Right atrium auricular region (tissue), 2 donors: ENCODE measurements at regions not wholly inside any gene's neighbourhood (a gene's known extent, or its start where the extent isn't known, plus 50 kb on each side); places are given as distances from the start of the nearest gene placed in this dataset.

Source experiments
- DNase-seq: peaks from one replicate; pipeline ENCODE4 v3.0.0-alpha.2; 2019; ENCODE audit warnings: low spot score
- H3K27ac ChIP-seq, 2 donors: fragments of 200-600 bp; sonication (generic); 1 replicate in 1 of 2; 2 replicates in 1 of 2; pipeline ENCODE4 v1.5.1; 2016 to 2019
- H3K27me3 ChIP-seq, 2 donors: fragments of 200-600 bp; sonication (generic); one replicate each; pipeline versions ENCODE4 v1.5.1 to v1.6.0; 2017 to 2019
- H3K36me3 ChIP-seq: fragments of 200-600 bp; sonication (generic); one replicate; pipeline ENCODE4 v1.5.1; 2016
- H3K4me1 ChIP-seq, 2 donors: fragments of 200-600 bp; sonication (generic); one replicate each; pipeline versions ENCODE4 v1.5.1 to v1.6.0; 2017 to 2019
- H3K4me3 ChIP-seq, 2 donors: fragments of 200-600 bp; sonication (generic); 1 replicate in 1 of 2; 2 replicates in 1 of 2; pipeline ENCODE4 v1.5.1; 2017 to 2019; ENCODE audit warnings: mild to moderate bottlenecking in 1 of 2, moderate library complexity in 1 of 2
- H3K9me3 ChIP-seq, 2 donors: fragments of 200-600 bp; sonication (generic); one replicate each; pipeline ENCODE4 v1.5.1; 2019
- TF ChIP-seq, protein P1 (sequence below), 2 donors: fragments of 200-600 bp; sonication (generic); IDR thresholded peaks; one replicate each; pipeline ENCODE4 v1.5.1; 2019; ENCODE audit warnings: antibody characterized with exemption in 2 of 2

DNA sequence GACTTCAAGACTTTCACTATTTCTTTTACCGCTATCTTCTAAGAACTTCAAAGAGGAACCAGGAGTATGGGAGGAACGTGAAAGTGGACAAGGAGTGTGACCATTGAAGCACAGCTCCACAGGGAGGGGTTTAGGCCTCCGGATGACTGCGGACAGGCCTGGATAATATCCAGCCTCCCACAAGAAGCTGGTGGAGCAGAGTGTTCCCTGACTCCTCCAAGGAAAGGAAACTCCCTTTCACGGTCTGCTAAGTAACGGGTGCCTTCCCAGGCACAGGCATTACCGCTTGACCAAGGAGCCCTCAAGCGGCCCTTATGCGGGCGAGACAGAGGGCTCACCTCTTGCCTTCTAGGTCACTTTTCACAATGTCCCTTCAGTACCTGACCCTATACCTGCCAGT, 267.0 kb downstream of the RPL10L start:
- Histone ChIP-seq H3K9me3 (peaks cover 0 to 5% of the 10 kb centered on the region in 2 donors), H3K27ac (no peak overlapping the region), H3K4me3 (no peak overlapping the region), H3K27me3 (no peaks in the 10 kb centered on the region), H3K4me1 (no peaks in the 10 kb centered on the region), H3K36me3 (no peaks in the 10 kb centered on the region)
- no peak for DNase-seq
- TF ChIP-seq, protein P1, sequence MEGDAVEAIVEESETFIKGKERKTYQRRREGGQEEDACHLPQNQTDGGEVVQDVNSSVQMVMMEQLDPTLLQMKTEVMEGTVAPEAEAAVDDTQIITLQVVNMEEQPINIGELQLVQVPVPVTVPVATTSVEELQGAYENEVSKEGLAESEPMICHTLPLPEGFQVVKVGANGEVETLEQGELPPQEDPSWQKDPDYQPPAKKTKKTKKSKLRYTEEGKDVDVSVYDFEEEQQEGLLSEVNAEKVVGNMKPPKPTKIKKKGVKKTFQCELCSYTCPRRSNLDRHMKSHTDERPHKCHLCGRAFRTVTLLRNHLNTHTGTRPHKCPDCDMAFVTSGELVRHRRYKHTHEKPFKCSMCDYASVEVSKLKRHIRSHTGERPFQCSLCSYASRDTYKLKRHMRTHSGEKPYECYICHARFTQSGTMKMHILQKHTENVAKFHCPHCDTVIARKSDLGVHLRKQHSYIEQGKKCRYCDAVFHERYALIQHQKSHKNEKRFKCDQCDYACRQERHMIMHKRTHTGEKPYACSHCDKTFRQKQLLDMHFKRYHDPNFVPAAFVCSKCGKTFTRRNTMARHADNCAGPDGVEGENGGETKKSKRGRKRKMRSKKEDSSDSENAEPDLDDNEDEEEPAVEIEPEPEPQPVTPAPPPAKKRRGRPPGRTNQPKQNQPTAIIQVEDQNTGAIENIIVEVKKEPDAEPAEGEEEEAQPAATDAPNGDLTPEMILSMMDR (IDR thresholded peaks at IDR 0.05), result no peak

DNA sequence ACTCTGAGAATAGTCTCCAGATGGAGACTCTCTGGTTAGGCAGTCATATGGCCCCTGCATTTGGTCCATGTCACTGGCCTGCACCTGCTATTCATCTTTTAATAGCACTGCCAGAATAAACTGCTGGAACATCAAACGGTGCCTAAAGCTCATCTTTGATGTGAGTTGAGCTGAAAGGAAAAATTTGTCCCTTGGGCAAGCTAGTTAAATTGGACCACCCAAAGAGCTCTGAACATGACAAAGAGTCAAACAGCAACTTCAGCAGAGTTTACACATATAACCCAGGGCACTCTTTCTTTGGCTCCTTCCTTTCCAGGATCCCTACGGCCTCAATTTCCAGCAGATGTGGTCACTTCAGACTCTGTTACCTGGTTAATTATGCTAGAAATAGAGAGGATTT, 269.9 kb downstream of the RPL10L start:
- Histone ChIP-seq H3K9me3 (no peaks in the 10 kb centered on the region), H3K4me1 (no peaks in the 10 kb centered on the region), H3K27ac (no peak overlapping the region), H3K36me3 (no peaks in the 10 kb centered on the region), H3K27me3 (no peaks in the 10 kb centered on the region), H3K4me3 (no peak overlapping the region)
- TF ChIP-seq, protein P1 (IDR thresholded peaks at IDR 0.05), result no peak
- DNase-seq, result no peak

DNA sequence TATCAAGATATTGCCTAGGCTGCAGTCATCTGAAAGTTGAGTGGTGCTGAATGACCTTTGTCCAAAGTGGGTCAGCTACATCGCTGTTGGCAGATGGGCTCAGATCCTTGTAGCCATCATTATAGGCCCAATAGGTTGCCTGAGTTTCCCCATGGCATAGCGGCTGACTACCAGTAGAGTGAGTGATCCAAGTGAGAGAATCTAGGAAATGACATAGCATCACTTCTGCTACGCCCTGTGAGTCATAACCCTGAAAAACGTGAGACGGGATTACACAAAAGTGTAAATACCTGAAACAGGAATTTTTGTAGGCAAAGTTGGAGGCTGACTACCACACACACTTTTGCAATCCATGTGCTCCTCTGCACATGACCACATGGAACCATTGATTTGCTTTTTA, 273.3 kb downstream of the RPL10L start:
- DNase-seq, result no peak
- no peaks in the 10 kb centered on the region for H3K9me3 ChIP-seq
- no peaks in the 10 kb centered on the region for H3K27me3 ChIP-seq
- TF ChIP-seq, protein P1 (IDR thresholded peaks at IDR 0.05), result no peak
- H3K36me3 ChIP-seq, result no peaks in the 10 kb centered on the region
- H3K27ac ChIP-seq, result no peak overlapping the region
- no peak overlapping the region for H3K4me3 ChIP-seq
- H3K4me1 ChIP-seq, result no peaks in the 10 kb centered on the region

GRCh38 chr14:46377305-46377704, 274.3 kb downstream of the RPL10L start:
- H3K36me3 ChIP-seq, result no peaks in the 10 kb centered on the region
- H3K27me3 ChIP-seq, result no peaks in the 10 kb centered on the region
- TF ChIP-seq, protein P1 (IDR thresholded peaks at IDR 0.05), result no peak
- no peak overlapping the region for H3K27ac ChIP-seq
- DNase-seq, result no peak
- H3K4me1 ChIP-seq, result no peaks in the 10 kb centered on the region
- H3K9me3 ChIP-seq, result peaks cover 0 to 5% of the 10 kb centered on the region in 2 donors
- no peak overlapping the region for H3K4me3 ChIP-seq

DNA sequence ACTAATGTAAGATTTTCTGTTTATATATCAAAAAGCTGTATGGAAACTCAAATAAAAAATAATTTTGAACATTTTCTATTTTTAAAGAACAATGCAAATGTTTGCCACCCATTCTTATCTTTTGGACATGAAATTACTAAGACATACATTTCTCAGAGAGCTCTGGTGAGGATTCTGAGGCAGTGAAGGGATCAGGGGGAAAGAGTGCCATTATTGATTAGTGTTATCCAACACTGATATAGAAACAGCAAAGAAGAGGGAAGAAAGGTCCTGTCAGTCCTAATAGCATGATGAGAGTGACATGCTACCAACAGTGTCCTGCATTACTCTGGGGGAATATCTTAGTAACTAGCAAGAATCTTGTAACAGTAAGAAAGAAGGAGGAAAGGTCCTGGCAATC, 282.2 kb downstream of the RPL10L start:
- H3K27me3 ChIP-seq, result no peaks in the 10 kb centered on the region
- DNase-seq, result no peak
- no peaks in the 10 kb centered on the region for H3K36me3 ChIP-seq
- H3K4me3 ChIP-seq, result no peak overlapping the region
- TF ChIP-seq, protein P1 (IDR thresholded peaks at IDR 0.05), result no peak
- no peak overlapping the region for H3K27ac ChIP-seq
- no peaks in the 10 kb centered on the region for H3K4me1 ChIP-seq
- H3K9me3 ChIP-seq, result peaks cover 0 to 5% of the 10 kb centered on the region in 2 donors

DNA sequence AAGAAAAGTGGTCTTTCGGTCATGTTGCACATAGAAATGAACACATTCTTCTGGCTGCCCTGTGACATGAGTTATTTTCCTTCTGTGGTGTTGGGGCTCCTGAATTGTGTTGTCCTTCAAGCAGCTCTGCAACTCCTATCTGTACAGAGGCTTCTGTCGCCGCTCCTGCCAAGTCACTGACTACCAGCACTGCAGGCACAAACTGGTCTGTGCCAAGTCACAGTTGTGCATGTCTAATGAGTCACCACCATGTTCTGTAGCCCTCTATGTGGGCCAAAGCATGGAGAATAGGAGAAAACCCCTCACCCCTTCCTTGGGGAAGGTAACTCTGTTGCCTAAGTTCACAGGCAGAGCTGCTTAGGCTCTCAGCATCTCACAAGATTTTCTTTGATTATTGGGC, 283.3 kb downstream of the RPL10L start:
- Histone ChIP-seq H3K27me3 (no peaks in the 10 kb centered on the region), H3K4me3 (no peak overlapping the region), H3K27ac (no peak overlapping the region), H3K9me3 (peaks cover 0 to 5% of the 10 kb centered on the region in 2 donors), H3K4me1 (no peaks in the 10 kb centered on the region), H3K36me3 (no peaks in the 10 kb centered on the region)
- TF ChIP-seq, protein P1 (IDR thresholded peaks at IDR 0.05), result no peak
- DNase-seq, result no peak
